GM12878 (cell line): ENCODE measurements at regions not wholly inside any gene's neighbourhood (a gene's known extent, or its start where the extent isn't known, plus 50 kb on each side); places are given as distances from the start of the nearest gene placed in this dataset.

Source experiments
- ATAC-seq: fragments of 200-7000 bp; cut with Tn5 transposase; 3 replicates; pipeline ENCODE4 v1.9.1; 2020; ENCODE audit warnings: mild to moderate bottlenecking, moderate library complexity
- BruUV-seq: library from RNA; stranded (reverse); fragments of 400-500 nt; replicated peaks from 2 replicates; lab custom pipeline; 2021; lab: Mats Ljungman, UMichigan
- CTCF ChIA-PET: fragments of 300-600 bp; sonication (Branson Sonifier 250); formaldehyde crosslinking; extraction: SDS; loops from one replicate; lab custom pipeline; 2021; ENCODE audit warnings: inconsistent platforms; lab: Yijun Ruan, JAX
- POLR2A ChIA-PET: fragments of 350-600 bp; formaldehyde crosslinking; extraction: SDS; loops from one replicate; lab custom pipeline; 2021; ENCODE audit warnings: inconsistent platforms; lab: Charles Lee
- RAD21 ChIA-PET: fragments of 300-600 bp; sonication (Branson Sonifier 250); formaldehyde crosslinking; loops from one replicate; lab custom pipeline; 2023; ENCODE audit warnings: antibody characterized with exemption; ENCODE audit not compliant: unreplicated experiment; lab: Charles Lee
- SMC1A ChIA-PET: fragments of 300-600 bp; sonication (Branson Sonifier 250); formaldehyde crosslinking; loops from one replicate; lab custom pipeline; 2023; ENCODE audit not compliant: unreplicated experiment, uncharacterized antibody; lab: Charles Lee
- DNase-seq: peaks from one replicate; pipeline ENCODE4 v3.0.0-alpha.2; 2011; ENCODE audit warnings: low read depth, low spot score
- FAIRE-seq: peaks from 3 replicates; lab custom pipeline; 2011; peaks lifted over from hg19 to GRCh38; lab: Jason Lieb, UNC
- H2AFZ ChIP-seq: 2 replicates; pipeline ENCODE4 v1.6.0; 2011; ENCODE audit warnings: low read depth, low read length, control low read depth; ENCODE audit not compliant: control insufficient read depth
- H3K27ac ChIP-seq: 2 replicates; pipeline ENCODE4 v1.5.1; 2011; ENCODE audit warnings: control low read depth; ENCODE audit not compliant: control insufficient read depth, insufficient read depth
- H3K27me3 ChIP-seq, 2 experiments: replicated peaks in 1 of 2; 2 replicates each; pipeline versions ENCODE4 v1.6.0 to v1.6.1; 2011; ENCODE audit warnings: low read length in 1 of 2; ENCODE audit not compliant: control insufficient read depth in 2 of 2, insufficient read depth in 2 of 2
- H3K36me3 ChIP-seq, 2 experiments: 2 replicates each; pipeline ENCODE4 v1.5.1; 2011; ENCODE audit warnings: low read length in 1 of 2; ENCODE audit not compliant: control insufficient read depth in 2 of 2, insufficient read depth in 2 of 2
- H3K4me1 ChIP-seq: 2 replicates; pipeline ENCODE4 v1.6.1; 2011; ENCODE audit warnings: mild to moderate bottlenecking, low read length, moderate library complexity, mixed read lengths; ENCODE audit not compliant: control insufficient read depth, insufficient read depth
- H3K4me2 ChIP-seq: 2 replicates; pipeline ENCODE4 v1.6.0; 2011; ENCODE audit warnings: control low read depth; ENCODE audit not compliant: control insufficient read depth, insufficient read depth
- H3K4me3 ChIP-seq: fragments of 200-600 bp; sonication (generic); 2 replicates; pipeline ENCODE4 v1.5.1; 2016
- H3K79me2 ChIP-seq: 2 replicates; pipeline ENCODE4 v1.6.0; 2011; ENCODE audit warnings: low read length; ENCODE audit not compliant: control insufficient read depth, insufficient read depth
- H3K9ac ChIP-seq: 2 replicates; pipeline ENCODE4 v1.8.0; 2011; ENCODE audit warnings: low read length, control low read depth, mixed read lengths; ENCODE audit not compliant: control insufficient read depth, insufficient read depth
- H3K9me3 ChIP-seq: replicated peaks from 3 replicates; pipeline ENCODE4 v1.5.1; 2011; ENCODE audit warnings: mild to moderate bottlenecking, low read length; ENCODE audit not compliant: control insufficient read depth, insufficient read depth
- H4K20me1 ChIP-seq: 2 replicates; pipeline ENCODE4 v1.6.0; 2011; ENCODE audit not compliant: control insufficient read depth, insufficient read depth
- BACH1 ChIP-seq: fragments of 450-650 bp; IDR thresholded peaks from 2 replicates; pipeline ENCODE4 v1.6.1; 2017; ENCODE audit warnings: mild to moderate bottlenecking, borderline replicate concordance
- CEBPB ChIP-seq, 2 experiments: fragments of 150-350 bp in 1 of 2; IDR thresholded peaks; 2 replicates each; pipeline ENCODE4 v1.6.1; 2012 to 2014; ENCODE audit warnings: low read depth in 2 of 2, low read length in 2 of 2, borderline replicate concordance in 1 of 2, inconsistent platforms in 1 of 2
- FOS ChIP-seq: IDR thresholded peaks from 3 replicates; pipeline ENCODE4 v1.6.1; 2011; ENCODE audit warnings: borderline replicate concordance; ENCODE audit not compliant: insufficient read length; ENCODE audit errors: extremely low read depth
- GABPA ChIP-seq: IDR thresholded peaks from 2 replicates; pipeline ENCODE4 v1.6.1; 2014; ENCODE audit warnings: antibody characterized with exemption, low read depth, mild to moderate bottlenecking, inconsistent platforms
- HDGF ChIP-seq: fragments of 450-650 bp; IDR thresholded peaks from 2 replicates; pipeline ENCODE4 v1.6.1; 2016; ENCODE audit warnings: antibody characterized with exemption
- IRF4 ChIP-seq: IDR thresholded peaks from 2 replicates; pipeline ENCODE4 v1.6.1; 2011; ENCODE audit warnings: low read depth, low read length
- LARP7 ChIP-seq: fragments of 450-650 bp; IDR thresholded peaks from 2 replicates; pipeline ENCODE4 v1.6.1; 2017; ENCODE audit warnings: mild to moderate bottlenecking
- MTA3 ChIP-seq: IDR thresholded peaks from 2 replicates; pipeline ENCODE4 v1.6.1; 2012; ENCODE audit warnings: low read length, inconsistent platforms, borderline replicate concordance
- POU2F2 ChIP-seq: IDR thresholded peaks from 3 replicates; pipeline ENCODE4 v1.6.1; 2011; ENCODE audit warnings: low read depth, mild to moderate bottlenecking, low read length, borderline replicate concordance
- SIN3A ChIP-seq: IDR thresholded peaks from 2 replicates; pipeline ENCODE4 v1.6.1; 2012; ENCODE audit warnings: low read depth, low read length, improper control_type of control experiment
- SUZ12 ChIP-seq: fragments of 200-600 bp; sonication (generic); IDR thresholded peaks from one replicate; pipeline ENCODE4 v1.6.1; 2018; ENCODE audit warnings: antibody characterized with exemption, mild to moderate bottlenecking; ENCODE audit not compliant: unreplicated experiment
- WGBS: methylation state at CpG from one replicate; pipeline ENCODE4 v1.1.6; 2016; ENCODE audit warnings: low lambda C conversion rate; ENCODE audit not compliant: insufficient replicate concordance, insufficient coverage; ENCODE audit errors: missing lambda C conversion rate; 5-methylcytosine and 5-hydroxymethylcytosine counted together
- in situ Hi-C: fragments of 300-500 bp; cut with MboI; formaldehyde crosslinking; loops from 9 replicates; pipeline ENCODE4 v1.14.3; 2018; ENCODE audit warnings: mixed read lengths
- intact Hi-C: fragments of 100-400 bp; cut with micrococcal nuclease; formaldehyde crosslinking; loops from one replicate; pipeline ENCODE4 v1.14.2; 2022; ENCODE audit not compliant: unreplicated experiment
- TF ChIP-seq, protein P1 (sequence below): IDR thresholded peaks from 2 replicates; pipeline ENCODE4 v1.6.1; 2011; ENCODE audit warnings: borderline replicate concordance, low read depth, mild to moderate bottlenecking, moderate library complexity, mixed read lengths, low read length; ENCODE audit not compliant: insufficient read depth; ENCODE audit errors: extremely low read length
- TF ChIP-seq, protein P2 (sequence below): fragments of 450-650 bp; conservative IDR thresholded peaks from 2 replicates; pipeline ENCODE4 v1.6.1; 2017; ENCODE audit warnings: mild to moderate bottlenecking, moderate library complexity

DNA sequence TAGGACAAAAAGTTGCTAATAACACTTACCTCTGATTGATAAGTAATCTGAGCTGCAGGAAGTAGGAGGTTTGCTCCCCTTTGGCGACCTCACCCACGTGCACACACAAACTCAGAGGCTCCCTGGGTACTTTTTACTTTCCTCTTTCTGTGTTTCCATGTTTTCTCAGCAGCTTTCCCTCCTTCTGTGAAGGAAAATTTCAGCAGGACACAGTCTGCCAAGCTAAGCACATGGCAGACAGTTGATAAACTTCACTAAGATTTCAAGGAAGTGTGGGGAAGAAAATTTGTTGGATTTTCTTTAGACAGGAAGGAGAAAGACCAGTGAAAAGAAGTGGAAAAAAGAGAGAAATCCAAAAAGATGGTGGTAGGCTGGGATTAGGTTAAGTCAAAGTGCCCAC is 215.5 kb upstream of the ARG1 start:
- Histone ChIP-seq H3K4me3 (no peak overlapping the region), H2AFZ (no peak overlapping the region), H3K36me3 (no peaks in the 10 kb centered on the region), H3K27ac (no peak overlapping the region), H3K9me3 (no peaks in the 10 kb centered on the region), H4K20me1 (no peaks in the 10 kb centered on the region; the same call in 1 of the 2 replicates), H3K79me2 (no peaks in the 10 kb centered on the region), H3K9ac (no peak overlapping the region), H3K27me3 (no peaks in the 10 kb centered on the region; a peak in 1 of 4 replicates), H3K4me2 (no peak overlapping the region), H3K4me1 (no peaks in the 10 kb centered on the region)
- CTCF ChIA-PET = no interaction called here
- SMC1A ChIA-PET = interaction anchor here (0.6 kb wide), 1 partner anchor 182 kb away, joined by 3 read pairs; no protein-coding TSS in a partner anchor
- intact Hi-C loops (no loop called here), in situ Hi-C loops (no loop called here)
- TF ChIP-seq POU2F2 (no peak), SIN3A (no peak), FOS (no peak), BACH1 (no peak)
- POLR2A ChIA-PET = interaction anchor here (0.7 kb wide), 1 partner anchor 20 kb away, joined by 7 read pairs; no protein-coding TSS in a partner anchor
- ATAC-seq (no peak), FAIRE-seq (no peak), DNase-seq (no peak)
- no TSS peak for BruUV-seq
- WGBS = 5% methylated on average over 2 of the region's 2 CpGs
- RAD21 ChIA-PET = no interaction called here

DNA sequence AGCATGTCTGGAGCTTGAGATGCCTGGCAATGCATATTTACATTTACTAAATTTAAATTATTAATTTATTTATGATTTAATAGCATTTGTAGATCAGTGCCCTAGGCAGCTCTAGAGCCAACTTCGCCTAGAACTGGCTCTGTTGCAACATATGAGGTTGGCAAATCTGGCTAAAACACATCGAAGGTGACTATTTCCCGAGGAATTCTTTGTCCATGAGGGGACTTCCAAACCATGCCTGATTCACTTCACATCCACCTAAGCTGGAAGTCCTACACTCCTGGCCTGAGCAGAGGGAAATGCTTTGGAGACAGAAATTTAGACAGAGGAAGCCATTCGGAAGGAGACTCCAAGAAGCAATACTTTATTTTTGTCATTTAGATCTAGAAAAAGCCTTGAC is 211.0 kb upstream of the ARG1 start:
- 12% methylated on average over 4 of the region's 4 CpGs for WGBS
- BruUV-seq = no TSS peak
- no peak for DNase-seq
- Histone ChIP-seq H3K9ac (no peak overlapping the region), H3K4me1 (no peaks in the 10 kb centered on the region), H3K36me3 (no peaks in the 10 kb centered on the region), H3K4me3 (no peak overlapping the region), H3K27me3 (no peaks in the 10 kb centered on the region; a peak in 2 of 4 replicates), H3K4me2 (no peak overlapping the region), H3K79me2 (no peaks in the 10 kb centered on the region), H4K20me1 (no peaks in the 10 kb centered on the region; the same call in 1 of the 2 replicates), H2AFZ (no peak overlapping the region), H3K27ac (no peak overlapping the region), H3K9me3 (no peaks in the 10 kb centered on the region)
- ChIA-PET RAD21 (no interaction called here), CTCF (no interaction called here), SMC1A (no interaction called here), POLR2A (no interaction called here)
- intact Hi-C loops = loop anchor here (10.0 kb wide), 1 partner anchor 457 kb away; no protein-coding TSS in a partner anchor
- no peak for ATAC-seq
- no peak for FAIRE-seq
- no peak for TF ChIP-seq LARP7
- no peak for TF ChIP-seq HDGF
- no peak for TF ChIP-seq MTA3
- no peak for TF ChIP-seq CEBPB (IDR thresholded peaks at IDR 0.05; ENCODE audit: borderline replicate concordance in 1 of 2, low read depth in 2 of 2, low read length in 2 of 2)
- TF ChIP-seq IRF4 = no peak
- TF ChIP-seq, protein P1, sequence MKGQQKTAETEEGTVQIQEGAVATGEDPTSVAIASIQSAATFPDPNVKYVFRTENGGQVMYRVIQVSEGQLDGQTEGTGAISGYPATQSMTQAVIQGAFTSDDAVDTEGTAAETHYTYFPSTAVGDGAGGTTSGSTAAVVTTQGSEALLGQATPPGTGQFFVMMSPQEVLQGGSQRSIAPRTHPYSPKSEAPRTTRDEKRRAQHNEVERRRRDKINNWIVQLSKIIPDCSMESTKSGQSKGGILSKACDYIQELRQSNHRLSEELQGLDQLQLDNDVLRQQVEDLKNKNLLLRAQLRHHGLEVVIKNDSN = no peak
- TF ChIP-seq GABPA = no peak
- TF ChIP-seq, protein P2, sequence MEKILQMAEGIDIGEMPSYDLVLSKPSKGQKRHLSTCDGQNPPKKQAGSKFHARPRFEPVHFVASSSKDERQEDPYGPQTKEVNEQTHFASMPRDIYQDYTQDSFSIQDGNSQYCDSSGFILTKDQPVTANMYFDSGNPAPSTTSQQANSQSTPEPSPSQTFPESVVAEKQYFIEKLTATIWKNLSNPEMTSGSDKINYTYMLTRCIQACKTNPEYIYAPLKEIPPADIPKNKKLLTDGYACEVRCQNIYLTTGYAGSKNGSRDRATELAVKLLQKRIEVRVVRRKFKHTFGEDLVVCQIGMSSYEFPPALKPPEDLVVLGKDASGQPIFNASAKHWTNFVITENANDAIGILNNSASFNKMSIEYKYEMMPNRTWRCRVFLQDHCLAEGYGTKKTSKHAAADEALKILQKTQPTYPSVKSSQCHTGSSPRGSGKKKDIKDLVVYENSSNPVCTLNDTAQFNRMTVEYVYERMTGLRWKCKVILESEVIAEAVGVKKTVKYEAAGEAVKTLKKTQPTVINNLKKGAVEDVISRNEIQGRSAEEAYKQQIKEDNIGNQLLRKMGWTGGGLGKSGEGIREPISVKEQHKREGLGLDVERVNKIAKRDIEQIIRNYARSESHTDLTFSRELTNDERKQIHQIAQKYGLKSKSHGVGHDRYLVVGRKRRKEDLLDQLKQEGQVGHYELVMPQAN = no peak
- TF ChIP-seq SUZ12 = no peak
- in situ Hi-C loops = no loop called here
